ENCODE measurements at regions not wholly inside any gene's neighbourhood (a gene's known extent, or its start where the extent isn't known, plus 50 kb on each side); places are given as distances from the start of the nearest gene placed in this dataset.

DNA sequence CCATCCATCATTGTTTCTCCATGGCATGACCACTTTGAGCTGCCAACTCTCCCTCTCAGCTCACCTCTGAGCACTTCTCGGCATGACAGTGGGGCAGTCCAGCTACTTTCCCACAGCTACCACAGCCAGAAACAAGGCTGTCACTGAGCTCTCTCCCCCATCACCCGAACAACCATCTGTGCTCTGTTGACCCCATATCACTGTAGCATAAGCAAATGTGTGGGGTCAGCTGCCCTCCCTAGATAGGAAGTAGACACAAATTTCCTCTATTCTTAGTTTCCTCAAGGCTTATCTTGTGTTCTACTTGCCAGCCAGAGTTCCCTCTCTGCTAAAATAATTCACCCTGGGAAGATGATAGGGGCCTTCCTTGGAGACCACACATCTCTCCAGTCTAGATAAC is 82.6 kb upstream of the FUT8 start:
- no peak for DNase-seq

DNA sequence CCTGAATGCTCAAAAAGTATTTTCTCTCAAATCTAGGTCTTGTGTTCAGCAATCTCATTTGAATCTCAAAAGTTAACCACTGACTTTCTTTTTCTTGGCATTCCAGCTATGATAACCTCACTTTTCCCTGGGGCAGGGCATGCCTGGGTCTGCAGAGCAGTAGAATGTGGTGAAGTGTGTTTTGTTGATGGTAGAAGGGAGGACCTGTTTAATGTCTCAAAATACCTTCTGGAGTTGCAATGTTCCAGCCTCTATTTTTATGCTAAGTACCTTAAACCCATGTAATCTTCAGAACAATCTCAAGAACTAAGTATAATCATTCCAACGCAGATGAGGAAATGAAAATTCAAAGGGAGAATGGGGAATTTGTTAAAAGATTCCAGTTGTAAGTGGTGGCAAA is 82.1 kb upstream of the FUT8 start:
- DNase-seq = no peak

DNA sequence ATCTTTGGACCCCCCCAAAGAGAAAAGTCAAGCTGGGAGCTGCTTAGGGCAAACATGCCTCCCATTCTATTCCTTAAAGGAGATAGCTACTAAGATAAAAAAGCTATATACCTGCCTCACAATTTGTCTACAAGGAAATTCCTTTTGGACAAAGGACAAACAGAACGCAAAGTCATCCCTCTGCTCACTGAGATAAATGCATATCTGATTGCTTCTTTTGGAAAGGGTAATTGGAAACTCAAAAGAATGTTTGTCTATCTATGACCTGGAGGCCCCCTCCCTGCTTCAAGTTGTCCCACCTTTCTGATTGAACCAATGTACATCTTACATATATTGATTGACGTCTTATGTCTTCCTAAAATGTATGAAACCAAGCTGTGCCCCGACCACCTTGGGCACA is 80.9 kb upstream of the FUT8 start:
- no peak for DNase-seq

DNA sequence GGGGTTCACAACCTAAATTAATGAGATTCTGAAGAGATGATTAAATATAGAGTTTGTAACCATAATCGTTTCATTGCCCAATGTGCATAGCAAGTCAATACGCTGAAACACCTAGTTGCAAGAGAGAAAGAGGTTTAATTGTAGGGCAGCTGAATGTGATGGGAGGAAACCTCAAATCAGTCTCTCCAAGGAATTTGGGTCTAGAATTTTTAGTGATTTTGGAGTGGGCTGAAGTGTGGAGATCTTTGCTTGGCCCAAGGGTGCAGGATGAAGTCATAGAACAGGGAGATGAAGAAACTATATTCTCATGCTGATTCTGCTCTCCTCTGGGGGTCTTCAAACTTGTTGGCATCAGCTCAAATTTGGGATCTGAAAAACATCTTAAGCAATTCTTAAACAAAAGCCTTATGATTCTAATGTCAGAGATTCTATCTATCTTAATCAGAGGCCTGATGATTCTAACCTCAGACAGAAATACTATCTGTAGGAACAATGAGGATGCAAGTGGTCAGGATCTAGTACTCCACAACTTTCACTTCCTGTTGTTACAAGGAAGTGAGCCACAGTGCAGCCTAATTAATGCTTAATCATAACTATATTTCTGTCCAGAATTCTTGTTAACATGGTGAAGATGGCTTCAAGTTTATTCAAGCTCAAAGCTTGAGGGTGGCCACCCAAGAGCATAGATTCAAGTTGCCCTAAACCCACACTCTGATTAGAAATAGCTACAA is 80.2 kb upstream of the FUT8 start:
- no peak for DNase-seq

DNA sequence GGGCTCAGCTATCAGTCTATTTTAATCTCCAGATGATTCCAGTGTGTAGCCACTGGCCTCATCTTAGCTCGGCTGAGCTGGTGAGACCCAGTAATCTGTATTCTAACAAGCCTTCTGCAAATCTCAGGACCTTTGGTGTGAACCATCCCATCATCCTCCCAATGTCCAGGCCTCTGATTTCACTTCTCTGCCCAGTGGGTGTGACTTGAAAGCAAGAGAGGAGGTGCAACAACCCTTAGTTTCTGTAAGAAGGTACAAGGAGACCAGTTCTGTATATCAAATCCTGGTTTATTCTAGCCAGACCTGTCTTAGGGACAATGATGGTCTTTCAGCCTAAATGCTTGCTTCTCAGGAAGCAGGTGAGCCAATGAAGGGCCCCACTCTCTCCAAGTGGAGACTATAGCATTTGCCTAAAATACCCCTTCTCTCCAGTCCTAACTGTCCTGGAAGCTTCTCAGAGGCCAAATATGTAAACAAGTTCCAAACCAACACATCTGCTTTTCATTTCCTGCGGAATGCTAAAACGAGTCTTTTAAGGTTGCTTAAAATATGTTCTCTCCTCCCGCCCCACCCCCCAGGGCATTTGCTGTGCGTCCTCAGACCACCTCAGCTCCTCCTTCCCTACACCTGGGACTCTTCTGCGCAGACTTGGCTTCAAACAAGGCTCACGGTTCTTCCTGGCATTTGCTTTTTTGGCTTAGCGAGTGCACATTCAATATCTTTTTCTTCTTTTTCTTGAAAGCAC is 78.4 kb upstream of the FUT8 start:
- no peak for DNase-seq

DNA sequence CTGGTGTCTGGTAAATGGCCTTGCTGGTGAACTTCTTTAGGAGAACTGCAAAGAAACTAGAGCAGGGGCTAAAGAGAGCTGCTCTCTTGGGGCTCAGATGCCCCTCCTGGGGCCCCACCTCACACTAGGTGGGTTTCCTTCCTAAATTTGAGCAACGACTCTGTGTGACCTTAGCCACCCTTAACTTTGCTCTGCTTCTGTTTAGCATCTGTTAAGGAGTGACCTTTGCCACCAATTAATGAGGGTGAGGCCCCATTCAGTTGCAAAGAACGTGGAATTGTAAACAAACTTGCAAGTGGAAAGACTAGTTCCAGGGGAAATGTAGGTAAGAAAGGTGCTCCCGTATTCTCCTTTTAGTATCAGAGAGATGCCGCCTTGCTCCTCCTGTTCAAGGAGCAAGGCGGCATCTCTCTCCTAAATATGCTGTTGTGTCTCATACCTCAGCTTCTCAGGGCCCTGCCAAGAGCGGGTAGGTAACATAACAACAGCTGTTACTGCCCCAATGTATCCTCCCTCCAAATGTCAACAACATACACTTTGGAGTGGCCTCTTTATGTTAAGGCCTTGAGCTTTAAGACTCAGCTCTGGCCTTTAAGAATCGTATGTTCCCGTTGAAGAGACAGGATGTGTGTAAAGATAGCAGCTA is 77.6 kb upstream of the FUT8 start:
- peak; percentile 12 for DNase-seq

DNA sequence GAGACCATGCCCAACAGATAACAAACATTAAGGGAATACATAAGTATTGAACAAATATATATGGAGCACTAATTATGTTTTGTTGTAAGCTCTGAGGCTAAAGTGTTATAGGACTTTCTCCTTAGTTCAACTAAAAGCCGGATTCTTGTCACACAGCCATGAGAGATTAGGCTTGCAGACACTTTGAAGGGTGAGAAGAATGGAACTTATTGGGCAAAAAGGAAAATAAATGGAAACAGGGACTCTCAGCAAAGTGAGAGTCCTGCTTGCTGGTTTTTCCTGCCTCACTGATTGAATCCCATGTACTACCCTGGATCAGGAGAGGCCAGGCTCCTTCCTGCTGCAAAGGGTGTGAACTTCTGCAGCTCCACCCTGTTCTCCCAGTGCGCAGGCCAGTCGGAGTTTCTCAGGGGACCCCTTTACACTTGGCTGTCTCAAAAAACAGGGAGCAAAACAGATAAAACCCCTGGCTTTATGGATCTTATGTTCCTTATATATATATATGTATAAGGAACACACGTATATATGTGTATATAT is 77.1 kb upstream of the FUT8 start:
- no peak for DNase-seq

DNA sequence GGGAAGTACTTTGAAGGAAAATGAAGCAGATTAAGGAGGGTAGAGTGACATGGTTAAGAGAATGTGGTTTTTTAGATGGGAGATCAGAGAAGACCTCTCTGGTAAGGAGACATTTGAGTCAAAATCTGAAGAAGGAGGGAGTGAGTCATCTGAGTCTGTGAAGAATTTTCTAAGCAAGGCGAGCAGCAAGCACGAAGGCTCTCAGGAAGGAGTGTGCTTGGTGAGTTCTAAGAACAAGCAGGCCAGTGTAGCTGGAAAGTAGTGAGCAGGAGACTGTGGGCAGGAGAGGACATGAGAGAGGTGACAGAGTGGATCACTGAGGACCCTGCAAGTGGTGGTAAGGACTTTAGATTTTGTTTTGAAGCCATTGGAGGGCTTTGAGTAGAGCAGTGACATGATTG is 76.3 kb upstream of the FUT8 start:
- DNase-seq = no peak

DNA sequence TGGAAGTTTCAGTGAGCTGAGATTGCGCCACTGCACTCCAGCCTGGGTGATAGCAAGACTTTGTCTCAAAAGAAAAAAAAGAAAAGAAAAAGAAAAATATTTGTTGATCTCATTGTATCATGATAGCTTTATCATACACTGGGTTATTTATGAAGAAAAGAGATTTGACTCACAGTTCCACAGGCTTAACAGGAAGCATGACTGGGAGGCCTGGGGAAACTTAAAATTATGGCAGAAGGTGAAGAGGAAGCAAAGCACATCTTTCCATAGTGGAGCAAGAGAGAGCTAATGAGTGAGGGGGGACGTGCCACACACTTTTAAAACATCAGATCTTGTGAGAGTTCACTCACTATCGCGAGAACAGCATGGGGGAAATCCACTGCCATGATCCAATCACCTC is 72.7 kb upstream of the FUT8 start:
- DNase-seq = no peak

DNA sequence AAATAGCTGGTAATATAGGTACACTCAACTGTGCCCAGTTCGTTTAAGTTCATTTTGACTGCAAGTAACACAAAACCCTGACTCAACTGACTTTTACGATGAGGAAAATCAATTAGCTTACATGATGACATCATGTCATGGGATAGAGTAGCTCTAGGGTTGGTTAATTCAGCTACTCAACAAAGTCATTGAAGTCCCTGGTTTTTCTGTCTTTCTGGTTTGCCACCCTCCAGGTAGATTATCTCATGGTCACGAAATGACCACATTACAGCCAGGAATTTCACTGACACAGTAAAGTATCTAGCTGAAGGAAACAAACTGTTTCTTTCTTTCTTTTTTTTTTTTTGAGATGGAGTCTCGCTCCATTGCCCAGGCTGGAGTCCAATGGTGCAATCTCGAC is 68.5 kb upstream of the FUT8 start:
- no peak for DNase-seq

DNA sequence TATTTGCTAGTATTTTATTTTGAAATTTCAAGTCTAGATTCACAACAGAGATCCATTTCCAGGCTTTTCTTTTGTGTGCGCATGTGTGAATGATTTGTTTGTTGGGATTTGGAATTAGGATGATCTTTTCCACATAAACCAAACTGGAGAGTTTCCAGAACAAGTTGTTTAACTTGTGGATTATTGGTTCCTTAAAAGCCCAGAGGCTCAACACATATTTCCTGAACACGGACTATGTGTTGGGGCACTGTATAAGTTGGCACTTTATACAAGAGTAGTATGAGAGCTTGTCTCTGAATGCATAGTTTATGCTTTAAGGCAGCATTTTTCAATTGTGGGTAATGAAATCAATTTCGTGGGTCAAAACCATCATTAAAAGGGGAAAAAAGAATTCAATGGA is 67.3 kb upstream of the FUT8 start:
- no peak for DNase-seq

DNA sequence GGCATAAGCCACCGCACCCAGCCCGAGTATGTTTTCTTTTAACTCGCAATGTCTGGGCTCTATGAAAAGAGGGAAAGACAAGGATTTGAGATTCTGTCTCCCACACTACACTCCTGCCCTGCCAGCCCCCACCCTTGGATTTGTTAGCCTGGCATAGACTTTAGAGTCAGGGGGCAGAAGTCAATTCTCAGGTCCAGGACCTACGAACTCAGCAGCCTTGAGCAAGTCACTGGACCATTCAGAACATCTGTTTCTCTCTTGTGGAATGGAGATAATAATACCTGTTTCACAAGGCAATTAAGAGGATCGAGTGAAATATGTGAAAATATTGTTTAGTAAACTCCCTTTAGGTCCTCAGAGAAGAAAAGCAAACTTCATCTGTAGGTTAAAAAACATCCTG is 66.1 kb upstream of the FUT8 start:
- DNase-seq = no peak

DNA sequence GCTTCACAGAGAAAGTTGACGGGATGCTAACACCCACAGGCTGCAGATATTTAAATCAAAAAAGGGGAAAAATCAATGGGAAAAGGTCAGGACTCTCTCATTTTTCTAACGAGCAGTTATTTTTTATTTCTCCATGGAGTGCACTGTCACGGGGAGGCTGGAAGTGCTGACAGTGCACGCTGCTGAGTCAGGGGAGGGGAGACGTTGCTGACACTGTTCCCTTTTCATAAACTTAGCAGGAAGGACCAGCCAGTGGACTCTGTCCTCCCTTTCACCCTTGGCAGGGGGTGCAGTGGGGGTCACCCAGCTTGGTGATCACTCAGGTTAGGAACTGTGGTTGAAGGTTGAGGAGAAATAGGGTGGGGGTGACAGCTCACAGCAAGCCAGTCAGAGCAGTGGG is 65.6 kb upstream of the FUT8 start:
- DNase-seq = no peak

DNA sequence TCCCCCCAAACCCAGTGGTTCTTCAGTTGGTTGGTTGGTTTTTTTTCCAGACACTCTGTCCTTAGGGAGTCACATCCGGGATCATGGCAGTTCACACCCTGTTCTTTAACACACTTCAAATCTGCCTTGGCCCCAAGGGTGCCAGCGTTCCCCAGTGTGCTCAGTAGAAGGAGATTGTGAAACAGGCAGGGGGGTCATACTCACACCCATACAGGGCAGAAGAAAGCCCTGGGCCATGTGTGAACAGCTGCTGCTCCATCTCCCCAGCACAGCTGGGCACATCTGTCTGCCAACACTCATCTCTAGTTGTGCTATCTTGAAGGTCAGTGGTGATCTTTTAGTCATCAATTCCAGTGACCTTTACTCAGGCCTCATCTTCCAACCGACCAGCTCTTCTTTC is 64.4 kb upstream of the FUT8 start:
- no peak for DNase-seq

DNA sequence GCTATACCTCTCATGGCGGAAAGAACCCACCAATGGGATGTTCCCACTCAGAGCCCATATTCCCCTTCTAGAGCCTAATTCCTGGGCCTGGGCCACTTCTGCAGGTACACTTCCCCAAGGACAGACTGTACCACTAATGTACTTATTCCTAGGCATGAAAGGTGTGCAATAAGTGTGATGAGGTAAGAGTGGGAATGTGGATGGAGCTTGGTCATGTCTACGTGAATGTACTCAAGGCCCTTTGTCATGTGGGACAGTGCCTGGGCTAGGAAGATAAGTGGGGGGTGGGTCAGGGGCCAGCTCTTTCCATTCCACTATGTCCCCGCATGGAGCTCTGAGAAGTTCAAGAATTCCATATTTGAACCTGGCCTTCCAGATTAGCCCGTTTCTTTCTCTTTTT is 63.4 kb upstream of the FUT8 start:
- no peak for DNase-seq

DNA sequence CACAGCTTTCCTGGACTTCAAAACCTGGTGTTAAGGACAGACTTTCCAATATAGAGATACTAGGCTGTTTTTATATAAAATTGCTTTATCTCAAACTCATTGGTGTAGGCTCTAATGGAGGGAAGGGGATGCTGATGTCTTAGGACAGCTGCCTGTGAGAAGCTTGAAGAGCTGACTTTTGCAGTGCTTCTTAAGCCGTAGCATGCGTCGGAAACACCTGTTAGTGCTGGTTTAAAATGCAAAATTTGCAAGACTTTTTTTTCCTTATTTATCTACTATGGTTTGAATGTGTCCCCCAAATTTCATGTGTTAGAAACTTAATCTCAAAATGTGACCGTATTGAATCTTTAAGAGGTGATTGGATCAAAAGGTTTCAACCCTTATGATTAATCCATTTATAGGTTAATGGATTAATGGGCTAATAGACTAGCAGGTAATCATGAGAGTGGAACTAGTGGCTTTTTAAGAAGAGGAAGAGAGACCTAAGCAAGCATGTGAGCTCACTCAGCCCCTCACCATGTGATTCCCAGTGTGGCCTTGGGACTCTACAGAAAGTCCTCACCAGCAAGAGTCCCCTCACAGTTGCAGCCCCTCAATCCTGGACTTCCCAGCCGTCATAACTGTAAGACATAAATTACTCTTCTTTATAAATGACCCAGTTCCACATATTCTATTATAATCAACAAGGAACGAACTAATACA is 60.9 kb upstream of the FUT8 start:
- no peak for DNase-seq

DNA sequence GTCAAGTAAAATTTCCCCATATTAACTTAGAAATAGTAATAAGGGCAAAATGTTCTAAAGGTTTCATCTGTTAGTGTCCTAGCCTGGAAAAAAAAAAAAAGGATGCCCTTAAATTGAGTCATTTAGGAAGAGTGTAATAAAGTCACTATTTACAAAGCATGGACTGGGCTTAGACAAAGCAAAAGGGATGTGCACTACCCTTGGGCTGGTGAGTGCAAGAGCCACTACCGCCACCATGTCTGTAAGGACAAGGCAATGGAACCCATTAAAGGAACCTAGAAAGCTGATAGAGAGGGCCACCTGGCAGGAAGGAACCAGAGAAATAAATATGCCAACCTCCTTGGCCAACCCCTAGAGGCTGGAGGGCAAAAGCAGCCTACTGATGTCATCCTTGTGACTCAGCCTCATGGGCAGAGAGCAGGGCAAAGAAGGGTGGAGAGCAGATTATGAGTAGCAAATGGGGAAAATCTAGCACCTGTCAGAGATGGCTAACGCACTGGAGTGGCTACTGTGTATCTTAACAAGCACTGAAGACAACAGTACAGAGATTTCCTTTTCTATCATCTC is 59.5 kb upstream of the FUT8 start:
- DNase-seq = no peak

DNA sequence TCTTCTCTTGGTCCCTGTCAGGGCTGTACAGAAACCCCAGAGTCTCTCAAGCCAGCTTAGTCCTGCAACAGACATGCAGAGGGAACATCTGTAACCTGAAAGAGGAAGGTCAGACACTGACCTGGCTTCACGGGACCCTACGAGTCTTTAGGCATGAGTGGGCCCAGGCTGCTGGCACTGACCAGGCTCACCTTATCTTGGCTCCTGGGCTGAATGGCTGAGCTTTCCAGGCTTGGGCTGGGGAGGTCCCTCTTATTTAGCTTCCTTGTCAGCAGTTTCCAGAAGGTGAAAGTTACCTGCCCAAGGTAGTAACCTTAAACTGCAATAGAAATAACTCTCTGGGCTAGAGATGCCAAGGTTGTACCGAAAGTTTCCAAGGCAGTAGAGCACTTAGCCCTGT is 58.4 kb upstream of the FUT8 start:
- no peak for DNase-seq

DNA sequence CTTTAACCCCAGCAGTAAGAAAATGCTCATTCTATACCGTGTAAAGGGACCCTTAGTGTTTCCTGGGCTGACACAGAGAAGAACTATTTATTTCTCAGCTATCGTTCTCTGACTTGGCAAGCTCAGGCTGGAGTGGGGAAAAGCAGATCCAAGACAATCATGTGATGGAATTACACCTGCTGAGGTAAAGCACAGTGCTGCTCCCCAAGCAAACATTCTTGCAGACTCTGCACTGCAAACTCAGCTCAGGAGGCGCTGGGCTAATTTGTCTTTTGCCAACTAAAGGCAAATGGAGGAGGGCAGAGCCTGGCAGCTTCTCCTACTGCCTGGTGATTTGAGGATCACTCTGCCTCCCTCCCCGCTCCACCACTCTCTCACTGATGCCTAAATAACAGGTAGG is 57.8 kb upstream of the FUT8 start:
- DNase-seq = no peak

DNA sequence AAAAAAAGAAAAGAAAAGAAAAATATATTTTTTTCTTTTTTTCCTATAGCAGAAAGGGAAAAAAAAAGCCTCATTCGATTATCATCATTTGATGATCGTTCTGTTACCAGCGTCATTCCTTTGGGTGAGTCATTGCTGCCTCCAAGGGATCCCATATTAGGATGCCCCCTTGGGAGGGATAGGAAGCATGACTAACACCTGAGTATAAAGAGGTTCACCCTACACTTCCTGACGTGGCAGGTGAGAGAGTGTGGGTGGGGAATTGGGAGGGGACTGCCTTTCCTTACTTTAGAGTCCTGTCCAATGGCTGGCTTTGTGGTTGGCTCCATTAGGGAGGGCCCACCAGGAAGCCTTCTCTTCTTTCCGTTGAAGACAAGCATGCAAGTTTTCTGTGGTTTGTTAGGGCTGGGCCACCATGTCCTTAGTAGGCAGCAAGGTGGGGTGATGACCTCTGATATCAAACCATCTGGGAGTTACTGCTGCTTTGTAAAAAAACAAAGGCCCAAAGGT is 56.1 kb upstream of the FUT8 start:
- no peak for DNase-seq

DNA sequence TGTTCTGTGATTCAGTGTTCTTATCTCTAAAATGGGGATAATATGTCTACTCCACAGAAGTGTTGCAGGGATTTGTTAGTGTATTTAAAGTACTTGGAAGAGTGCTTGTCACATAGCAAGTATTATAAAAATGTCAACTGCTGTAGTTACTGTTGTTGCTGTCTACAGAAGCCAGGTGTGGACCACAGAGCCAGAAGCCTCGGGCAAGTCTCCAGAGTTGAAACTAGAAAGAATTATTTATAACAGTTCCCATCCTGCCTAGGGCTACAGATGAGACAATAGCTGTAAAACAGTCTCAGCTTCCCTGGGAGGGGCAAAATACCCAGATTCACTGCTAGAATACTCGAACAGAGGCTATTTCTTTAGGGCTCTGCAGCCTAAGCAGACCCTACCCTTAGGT is 55.4 kb upstream of the FUT8 start:
- no peak for DNase-seq

DNA sequence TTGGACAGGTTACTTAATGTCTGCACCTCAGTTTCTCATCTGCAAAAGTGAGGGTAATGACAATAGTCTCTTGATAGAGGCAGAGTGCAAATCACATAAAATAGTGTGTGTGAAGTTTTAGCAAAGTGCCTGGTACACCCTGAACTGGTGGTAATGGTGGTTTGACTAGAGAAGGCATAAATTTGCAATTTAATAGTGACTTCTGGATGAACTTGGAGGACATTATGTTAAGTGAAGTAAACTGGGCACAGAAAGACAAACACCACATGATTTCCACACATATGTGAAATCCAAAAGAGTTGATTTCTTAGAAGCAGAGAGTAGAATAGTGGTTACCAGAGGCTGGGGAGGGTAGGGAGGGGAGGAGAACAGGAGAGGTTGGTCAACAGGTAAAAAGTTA is 54.8 kb upstream of the FUT8 start:
- DNase-seq = no peak

DNA sequence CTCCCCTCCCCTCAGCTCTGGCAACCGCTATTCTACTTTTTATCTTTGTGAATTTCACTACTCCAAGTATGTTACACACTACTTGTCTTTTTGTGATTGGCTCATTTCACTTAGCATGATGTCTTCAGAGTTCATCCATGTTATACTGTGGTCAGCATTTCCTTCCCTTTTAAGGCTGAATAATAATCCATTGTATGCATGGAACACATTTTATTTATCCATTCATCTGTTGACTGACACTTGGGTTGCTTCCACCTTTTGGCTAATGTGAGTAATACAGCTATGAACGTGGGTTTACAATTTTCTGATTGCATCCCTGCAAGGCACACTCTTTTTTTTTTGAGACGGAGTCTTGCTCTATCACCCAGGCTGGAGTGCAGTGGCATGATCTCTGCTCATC is 53.0 kb upstream of the FUT8 start:
- no peak for DNase-seq

All from NCI-H2171 treated with DMSO at 0.1 percent for 48 hours (cell line).